ENCODE measurements at regions not wholly inside any gene's neighbourhood (a gene's known extent, or its start where the extent isn't known, plus 50 kb on each side); places are given as distances from the start of the nearest gene placed in this dataset.

GRCh38 chr5:174549254-174549653, 175.1 kb upstream of the MSX2 start:
- TF ChIP-seq CTCF (IDR thresholded peaks at IDR 0.05) (no peak), POLR2A (IDR thresholded peaks at IDR 0.05) (no peak)
